AG04449 (cell line): ENCODE measurements at regions not wholly inside any gene's neighbourhood (a gene's known extent, or its start where the extent isn't known, plus 50 kb on each side); places are given as distances from the start of the nearest gene placed in this dataset.

Experiments used
- CTCF ChIA-PET: fragments of 350-600 bp; formaldehyde crosslinking; extraction: SDS; loops from one replicate; lab custom pipeline; 2021; ENCODE audit warnings: antibody characterized with exemption; lab: Yijun Ruan, JAX
- POLR2A ChIA-PET: fragments of 400-600, 350-600 bp; formaldehyde crosslinking; extraction: SDS; loops from one replicate; lab custom pipeline; 2020; ENCODE audit warnings: antibody characterized with exemption, inconsistent platforms; lab: Yijun Ruan, JAX
- DNase-seq: peaks from one replicate; pipeline ENCODE4 v3.0.0-alpha.2; 2010; ENCODE audit warnings: low read depth, low spot score
- H3K4me3 ChIP-seq: 2 replicates; pipeline ENCODE4 v1.5.1; 2011; ENCODE audit warnings: low read depth, mild to moderate bottlenecking, control low read depth, low read length
- TF ChIP-seq, protein P1 (sequence below): IDR thresholded peaks from one replicate; pipeline ENCODE4 v1.5.1; 2011; ENCODE audit warnings: mild to moderate bottlenecking, moderate library complexity, low read length, control low read depth, inconsistent platforms; ENCODE audit not compliant: insufficient read depth; ENCODE audit errors: missing control alignments

DNA sequence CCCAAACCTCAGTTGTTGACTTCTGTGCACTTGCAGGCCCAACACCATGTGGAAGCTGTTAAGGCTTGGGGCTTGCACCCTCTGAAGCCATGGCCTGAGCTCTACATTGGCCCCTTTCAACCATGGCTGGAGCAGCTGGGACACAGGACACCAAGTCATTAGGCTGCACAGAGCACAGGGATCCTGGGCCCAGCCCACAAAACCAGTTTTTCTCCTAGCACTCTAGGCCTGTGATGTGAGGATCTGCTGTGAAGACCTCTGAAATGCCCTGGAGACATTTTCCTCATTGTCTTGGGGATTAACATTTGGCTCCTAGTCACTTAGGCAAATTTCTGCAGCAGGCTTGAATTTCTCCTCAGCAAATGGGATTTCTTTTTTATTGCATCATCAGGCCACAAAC is 1255.7 kb downstream of the ZPLD1 start:
- DNase-seq, result no peak
- no peak overlapping the region for H3K4me3 ChIP-seq
- ChIA-PET CTCF (no interaction called here), POLR2A (no interaction called here)
- TF ChIP-seq, protein P1, sequence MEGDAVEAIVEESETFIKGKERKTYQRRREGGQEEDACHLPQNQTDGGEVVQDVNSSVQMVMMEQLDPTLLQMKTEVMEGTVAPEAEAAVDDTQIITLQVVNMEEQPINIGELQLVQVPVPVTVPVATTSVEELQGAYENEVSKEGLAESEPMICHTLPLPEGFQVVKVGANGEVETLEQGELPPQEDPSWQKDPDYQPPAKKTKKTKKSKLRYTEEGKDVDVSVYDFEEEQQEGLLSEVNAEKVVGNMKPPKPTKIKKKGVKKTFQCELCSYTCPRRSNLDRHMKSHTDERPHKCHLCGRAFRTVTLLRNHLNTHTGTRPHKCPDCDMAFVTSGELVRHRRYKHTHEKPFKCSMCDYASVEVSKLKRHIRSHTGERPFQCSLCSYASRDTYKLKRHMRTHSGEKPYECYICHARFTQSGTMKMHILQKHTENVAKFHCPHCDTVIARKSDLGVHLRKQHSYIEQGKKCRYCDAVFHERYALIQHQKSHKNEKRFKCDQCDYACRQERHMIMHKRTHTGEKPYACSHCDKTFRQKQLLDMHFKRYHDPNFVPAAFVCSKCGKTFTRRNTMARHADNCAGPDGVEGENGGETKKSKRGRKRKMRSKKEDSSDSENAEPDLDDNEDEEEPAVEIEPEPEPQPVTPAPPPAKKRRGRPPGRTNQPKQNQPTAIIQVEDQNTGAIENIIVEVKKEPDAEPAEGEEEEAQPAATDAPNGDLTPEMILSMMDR, result no peak

DNA sequence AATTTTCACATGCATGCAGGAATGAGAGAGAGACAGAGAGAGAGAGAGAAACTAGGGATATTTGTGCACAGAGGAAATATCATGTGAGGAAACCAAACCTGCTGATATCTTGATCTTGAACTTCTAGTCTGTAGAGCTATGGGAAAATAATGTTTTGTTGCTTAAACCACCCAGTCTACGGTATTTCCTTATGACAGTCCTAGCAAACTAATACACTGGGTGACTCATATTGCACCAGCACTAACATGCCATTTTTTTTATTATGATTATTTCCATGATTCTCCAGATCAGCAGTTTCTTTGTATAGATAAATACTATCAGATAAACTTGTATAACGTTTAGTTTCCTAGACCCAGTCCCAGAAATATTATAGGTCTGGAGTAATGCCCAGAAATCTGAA is 1259.0 kb downstream of the ZPLD1 start:
- POLR2A ChIA-PET, result no interaction called here
- CTCF ChIA-PET, result no interaction called here
- no peak for DNase-seq
- TF ChIP-seq, protein P1, result no peak
- H3K4me3 ChIP-seq, result no peak overlapping the region

DNA sequence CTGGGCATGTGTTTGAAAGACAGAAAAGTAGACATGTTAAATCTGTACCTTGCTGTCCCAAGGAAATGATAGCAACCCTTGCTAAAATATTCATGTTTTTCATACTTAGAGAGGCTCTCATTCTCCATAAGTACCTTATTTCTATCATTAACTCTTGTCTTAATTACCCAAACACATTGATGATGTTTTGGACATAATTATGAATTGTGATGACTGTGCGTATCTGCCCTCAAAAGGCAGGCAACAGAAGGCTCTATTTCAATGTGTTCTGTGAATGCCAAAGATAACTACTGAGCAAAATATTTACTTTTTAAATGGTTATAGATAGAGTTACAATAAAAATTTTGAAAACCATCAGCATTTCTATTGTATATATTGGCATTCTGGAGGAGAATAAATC is 1263.8 kb downstream of the ZPLD1 start:
- TF ChIP-seq, protein P1, result no peak
- DNase-seq, result no peak
- POLR2A ChIA-PET, result no interaction called here
- CTCF ChIA-PET, result no interaction called here
- no peak overlapping the region for H3K4me3 ChIP-seq

DNA sequence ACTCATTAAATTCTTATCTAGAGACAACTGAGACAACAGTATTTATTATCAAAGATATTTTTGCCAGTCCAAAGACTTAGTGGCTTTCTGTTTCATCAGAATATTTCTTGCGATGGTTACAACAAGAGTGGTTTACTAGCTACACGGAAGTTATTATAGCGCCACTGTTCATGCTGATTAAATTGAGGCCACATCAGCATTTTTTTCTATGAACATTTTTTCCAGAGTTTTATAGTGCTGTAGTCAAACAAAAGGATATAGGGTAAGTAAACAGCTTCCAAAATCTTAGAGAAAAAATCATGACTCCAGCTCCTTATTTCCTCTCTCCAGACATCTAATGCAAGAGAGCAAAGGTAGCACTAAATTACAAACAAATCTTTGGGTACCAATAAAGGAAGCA is 1264.4 kb downstream of the ZPLD1 start:
- POLR2A ChIA-PET, result no interaction called here
- TF ChIP-seq, protein P1, result no peak
- H3K4me3 ChIP-seq, result no peak overlapping the region
- CTCF ChIA-PET, result no interaction called here
- DNase-seq, result no peak

DNA sequence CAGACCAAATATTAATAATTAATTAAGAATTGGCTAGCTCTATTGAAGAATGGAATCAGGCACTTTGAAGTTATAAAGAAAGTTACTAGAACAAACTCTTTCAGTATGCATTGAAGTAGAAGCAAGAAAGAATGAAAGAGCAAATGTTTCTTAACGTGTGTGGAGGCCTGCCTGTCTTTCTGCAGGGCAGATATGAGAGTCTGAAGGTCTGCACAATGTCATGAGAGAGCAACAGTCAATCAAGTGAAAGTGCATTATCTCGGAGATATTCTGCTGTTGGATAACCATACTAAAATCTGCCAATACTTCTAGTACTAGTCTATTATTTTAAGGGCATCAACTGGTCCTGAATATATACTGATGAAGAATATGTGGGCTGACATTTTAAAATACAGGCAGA is 1270.8 kb downstream of the ZPLD1 start:
- TF ChIP-seq, protein P1, result no peak
- CTCF ChIA-PET, result no interaction called here
- H3K4me3 ChIP-seq, result no peak overlapping the region
- POLR2A ChIA-PET, result no interaction called here
- no peak for DNase-seq

DNA sequence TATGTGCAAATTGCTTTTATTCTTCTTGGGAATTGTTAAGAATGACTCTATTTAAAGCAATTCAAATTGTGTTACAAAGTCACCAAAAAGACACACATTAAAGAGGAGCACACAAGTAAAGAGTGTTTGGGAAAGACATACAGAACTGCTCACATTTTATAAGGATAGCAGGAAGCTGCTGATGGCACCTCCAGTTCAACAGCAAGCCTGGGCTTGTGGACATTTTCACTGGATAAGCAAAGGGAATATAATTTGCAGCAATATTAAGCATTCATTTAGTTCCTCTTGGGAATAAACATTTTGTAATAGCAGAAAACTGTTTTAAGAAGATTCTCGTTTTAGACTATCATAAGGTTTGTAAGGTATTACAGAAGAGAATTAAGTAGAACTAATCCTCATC is 1271.9 kb downstream of the ZPLD1 start:
- ChIA-PET POLR2A (no interaction called here), CTCF (no interaction called here)
- DNase-seq, result no peak
- TF ChIP-seq, protein P1, result no peak
- no peak overlapping the region for H3K4me3 ChIP-seq
